ENCODE measurements at regions not wholly inside any gene's neighbourhood (a gene's known extent, or its start where the extent isn't known, plus 50 kb on each side); places are given as distances from the start of the nearest gene placed in this dataset.

DNA sequence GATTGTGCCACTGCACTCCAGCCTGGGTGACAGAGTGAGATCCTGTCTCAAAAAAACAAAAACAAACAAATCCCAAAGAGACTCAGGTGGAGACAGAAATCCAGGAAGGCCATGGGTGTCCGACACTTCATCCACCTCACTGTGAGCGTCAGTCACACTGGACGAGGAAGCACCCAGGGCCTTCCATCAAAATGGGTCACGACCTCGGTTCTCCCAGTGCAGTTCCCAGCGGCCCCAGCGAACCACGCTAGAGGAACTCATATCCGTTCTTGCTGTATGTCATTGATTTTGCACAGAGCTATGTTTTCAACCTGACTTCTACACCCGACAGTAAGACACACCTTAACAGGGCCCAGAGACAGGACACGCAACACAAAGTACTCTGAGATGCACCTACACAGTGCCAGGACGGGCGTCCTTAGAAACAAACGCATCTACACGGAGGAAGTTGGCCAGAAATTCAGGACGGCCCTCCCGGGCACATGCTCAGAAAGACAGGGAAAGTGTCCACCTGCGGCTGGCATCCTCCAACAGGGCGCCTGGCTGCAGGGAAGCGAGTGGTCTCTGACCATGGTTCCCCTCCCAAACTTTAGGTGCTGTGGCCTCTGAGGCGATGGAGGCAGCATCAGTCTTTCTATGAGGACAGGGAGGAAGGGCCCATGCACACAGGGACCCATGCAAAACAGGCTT is 410.5 kb downstream of the CTTN start:
- DNase-seq (ENCODE audit: low spot score in 2 of 2) (no peak), ATAC-seq (ENCODE audit: low read depth) (no peak)
- Mint-ChIP-seq H3K36me3 (no peaks in the 10 kb centered on the region), H3K9me3 (peaks cover 3% of the 10 kb centered on the region), H3K4me1 (no peaks in the 10 kb centered on the region), H3K4me3 (no peak overlapping the region), H3K27me3 (peaks cover 9% of the 10 kb centered on the region), H3K27ac (no peak overlapping the region)

GRCh38 chr11:70810133-70810532 is 411.8 kb downstream of the CTTN start:
- no peaks in the 10 kb centered on the region for H3K36me3 Mint-ChIP-seq
- H3K27me3 Mint-ChIP-seq: peaks cover 11% of the 10 kb centered on the region
- no peak overlapping the region for H3K4me3 Mint-ChIP-seq
- H3K9me3 Mint-ChIP-seq: peaks cover 3% of the 10 kb centered on the region
- H3K4me1 Mint-ChIP-seq: no peaks in the 10 kb centered on the region
- DNase-seq (ENCODE audit: low spot score in 2 of 2) (no peak), ATAC-seq (ENCODE audit: low read depth) (no peak)
- no peak overlapping the region for H3K27ac Mint-ChIP-seq

- H3K4me3 Mint-ChIP-seq: no peak overlapping the region
- no peak for DNase-seq (ENCODE audit: low spot score in 2 of 2)
- peaks cover 3% of the 10 kb centered on the region for H3K9me3 Mint-ChIP-seq
- H3K36me3 Mint-ChIP-seq: no peaks in the 10 kb centered on the region
- ATAC-seq (ENCODE audit: low read depth): no peak
- no peak overlapping the region for H3K27ac Mint-ChIP-seq
- H3K27me3 Mint-ChIP-seq: peaks cover 11% of the 10 kb centered on the region
- H3K4me1 Mint-ChIP-seq: no peaks in the 10 kb centered on the region
Measured at GRCh38 chr11:70810681-70811080, 412.4 kb downstream of the CTTN start.

- ATAC-seq (ENCODE audit: low read depth) (no peak), DNase-seq (ENCODE audit: low spot score in 2 of 2) (no peak)
- H3K9me3 Mint-ChIP-seq: peaks cover 3% of the 10 kb centered on the region
- no peaks in the 10 kb centered on the region for H3K36me3 Mint-ChIP-seq
- peaks cover 8% of the 10 kb centered on the region for H3K27me3 Mint-ChIP-seq
- H3K4me3 Mint-ChIP-seq: no peak overlapping the region
- H3K4me1 Mint-ChIP-seq: peaks cover 3% of the 10 kb centered on the region
- H3K27ac Mint-ChIP-seq: no peak overlapping the region
Measured at GRCh38 chr11:70811483-70811882, 413.2 kb downstream of the CTTN start.

GRCh38 chr11:70811915-70812314 is 413.6 kb downstream of the CTTN start:
- Mint-ChIP-seq H3K27ac (no peak overlapping the region), H3K9me3 (peaks cover 3% of the 10 kb centered on the region), H3K4me3 (no peak overlapping the region), H3K27me3 (peaks cover 8% of the 10 kb centered on the region), H3K36me3 (no peaks in the 10 kb centered on the region), H3K4me1 (peaks cover 3% of the 10 kb centered on the region)
- no peak for DNase-seq (ENCODE audit: low spot score in 2 of 2)
- ATAC-seq (ENCODE audit: low read depth): no peak

GRCh38 chr11:70812472-70812871 is 414.1 kb downstream of the CTTN start:
- Mint-ChIP-seq H3K27me3 (peaks cover 11% of the 10 kb centered on the region), H3K4me1 (peaks cover 3% of the 10 kb centered on the region), H3K27ac (no peak overlapping the region), H3K36me3 (no peaks in the 10 kb centered on the region), H3K4me3 (no peak overlapping the region), H3K9me3 (peaks cover 3% of the 10 kb centered on the region)
- no peak for DNase-seq (ENCODE audit: low spot score in 2 of 2)
- no peak for ATAC-seq (ENCODE audit: low read depth)

DNA sequence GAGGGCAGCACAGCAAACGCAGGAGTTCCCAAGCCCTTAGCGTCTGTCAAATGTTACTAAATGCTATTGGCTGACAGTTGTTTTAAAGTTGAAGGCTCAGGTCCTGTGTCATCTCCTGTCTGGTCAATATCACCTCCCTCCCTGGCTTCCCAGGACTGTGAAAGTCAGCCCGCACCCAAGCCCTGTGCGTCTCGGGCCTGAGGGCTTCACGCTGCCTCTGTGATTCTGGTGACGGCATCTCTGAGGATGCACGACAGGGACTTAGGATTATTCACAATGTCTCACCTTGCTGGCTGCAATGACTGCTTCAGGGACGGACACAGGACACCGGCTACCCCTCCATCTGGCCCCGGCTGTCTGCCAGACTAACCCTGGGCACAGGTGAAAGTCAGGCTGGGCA is 415.3 kb downstream of the CTTN start:
- no peak for DNase-seq (ENCODE audit: low spot score in 2 of 2)
- no peak overlapping the region for H3K27ac Mint-ChIP-seq
- peaks cover 3% of the 10 kb centered on the region for H3K9me3 Mint-ChIP-seq
- no peak for ATAC-seq (ENCODE audit: low read depth)
- H3K4me1 Mint-ChIP-seq: peaks cover 3% of the 10 kb centered on the region
- no peak overlapping the region for H3K4me3 Mint-ChIP-seq
- peaks cover 13% of the 10 kb centered on the region for H3K27me3 Mint-ChIP-seq
- H3K36me3 Mint-ChIP-seq: no peaks in the 10 kb centered on the region

DNA sequence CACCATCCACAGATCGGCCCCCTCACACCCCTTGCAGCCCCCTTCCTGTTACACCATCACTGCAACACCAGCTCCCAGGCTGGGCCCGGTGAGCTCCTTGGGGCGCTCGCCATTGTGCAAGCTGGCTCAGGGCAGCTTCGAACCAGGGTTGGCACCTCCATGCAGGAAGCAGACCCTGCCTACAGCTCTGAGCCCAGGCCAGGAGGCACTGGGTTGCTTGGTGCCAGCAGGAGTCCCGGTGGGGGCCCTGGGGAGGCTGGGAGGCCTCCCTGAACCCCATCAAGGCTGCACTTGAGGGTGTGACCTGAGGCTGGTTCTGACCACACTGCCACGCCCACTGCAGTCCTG is 417.1 kb downstream of the CTTN start:
- Mint-ChIP-seq H3K4me3 (no peak overlapping the region), H3K36me3 (no peaks in the 10 kb centered on the region), H3K4me1 (peaks cover 3% of the 10 kb centered on the region), H3K27ac (no peak overlapping the region), H3K9me3 (peaks cover 3% of the 10 kb centered on the region), H3K27me3 (peaks cover 13% of the 10 kb centered on the region)
- no peak for DNase-seq (ENCODE audit: low spot score in 2 of 2)
- ATAC-seq (ENCODE audit: low read depth): no peak

DNA sequence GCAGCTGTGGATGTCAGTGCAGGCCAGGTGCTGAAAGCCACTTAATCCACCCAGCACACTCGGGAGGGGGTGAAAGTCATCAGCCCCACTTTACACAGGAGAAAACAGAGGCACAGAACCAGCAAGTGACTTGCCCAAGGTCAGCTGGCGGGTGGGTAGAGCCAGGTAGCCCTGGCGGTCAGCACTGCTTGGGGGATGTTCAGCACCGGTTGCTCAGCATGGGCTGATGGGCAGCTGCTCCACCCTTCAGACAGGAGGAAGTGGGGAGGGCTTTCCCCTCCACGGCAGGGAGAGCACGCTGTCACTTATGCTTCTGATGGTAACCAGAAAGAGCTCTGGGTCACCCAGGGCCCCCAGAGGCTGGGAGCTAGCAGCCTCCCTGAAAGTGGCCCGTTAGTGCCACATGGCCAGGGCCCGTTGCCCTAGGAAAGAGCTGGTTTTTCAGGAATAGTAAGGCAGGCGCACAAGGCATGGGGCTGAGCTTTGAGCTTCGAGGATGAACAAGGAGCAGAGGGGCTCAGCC is 417.9 kb downstream of the CTTN start:
- Mint-ChIP-seq H3K9me3 (peaks cover 3% of the 10 kb centered on the region), H3K4me1 (peaks cover 3% of the 10 kb centered on the region), H3K4me3 (no peak overlapping the region)

GRCh38 chr11:70818351-70818750 is 420.0 kb downstream of the CTTN start:
- H3K27ac Mint-ChIP-seq: no peak overlapping the region
- H3K9me3 Mint-ChIP-seq: peaks cover 5% of the 10 kb centered on the region
- H3K4me1 Mint-ChIP-seq: peaks cover 3% of the 10 kb centered on the region
- peaks cover 2% of the 10 kb centered on the region for H3K36me3 Mint-ChIP-seq
- DNase-seq (ENCODE audit: low spot score in 2 of 2) (no peak), ATAC-seq (ENCODE audit: low read depth) (no peak)
- peaks cover 12% of the 10 kb centered on the region for H3K27me3 Mint-ChIP-seq
- no peak overlapping the region for H3K4me3 Mint-ChIP-seq

More for the DNA sequence above, 417.9 kb downstream of the CTTN start:
- no peak overlapping the region for H3K27ac Mint-ChIP-seq
- peaks cover 13% of the 10 kb centered on the region for H3K27me3 Mint-ChIP-seq
- ATAC-seq (ENCODE audit: low read depth): no peak
- no peaks in the 10 kb centered on the region for H3K36me3 Mint-ChIP-seq
- no peak for DNase-seq (ENCODE audit: low spot score in 2 of 2)

DNA sequence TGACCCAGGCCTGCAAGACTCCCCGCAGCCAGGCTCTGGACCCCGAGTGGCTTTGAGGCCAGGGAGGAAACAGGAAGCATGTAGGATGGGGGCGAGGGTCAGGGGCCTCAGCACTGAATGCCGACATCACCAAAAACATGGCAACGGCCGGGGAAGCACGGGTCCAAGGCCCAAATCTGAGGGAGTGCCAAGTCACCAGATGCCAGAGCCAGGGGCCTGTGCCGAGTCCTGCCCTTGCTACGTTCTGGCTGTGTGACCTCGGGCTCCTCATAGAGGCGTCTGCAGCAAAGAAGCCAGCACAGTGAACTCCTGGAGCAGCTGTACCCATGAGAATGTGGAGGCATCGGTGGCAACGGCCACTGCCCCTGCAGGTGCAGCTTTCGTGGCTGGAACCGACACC is 420.7 kb downstream of the CTTN start:
- Mint-ChIP-seq H3K4me1 (peaks cover 3% of the 10 kb centered on the region), H3K27me3 (peaks cover 17% of the 10 kb centered on the region), H3K27ac (no peak overlapping the region), H3K9me3 (peaks cover 5% of the 10 kb centered on the region), H3K4me3 (no peak overlapping the region), H3K36me3 (peaks cover 2% of the 10 kb centered on the region)
- no peak for DNase-seq (ENCODE audit: low spot score in 2 of 2)
- no peak for ATAC-seq (ENCODE audit: low read depth)

- Mint-ChIP-seq H3K27ac (no peak overlapping the region), H3K4me1 (peaks cover 3% of the 10 kb centered on the region), H3K27me3 (peaks cover 16% of the 10 kb centered on the region), H3K4me3 (no peak overlapping the region), H3K36me3 (peaks cover 2% of the 10 kb centered on the region), H3K9me3 (peaks cover 5% of the 10 kb centered on the region)
- ATAC-seq (ENCODE audit: low read depth) (no peak), DNase-seq (ENCODE audit: low spot score in 2 of 2) (no peak)
Measured at GRCh38 chr11:70820311-70820710, 422.0 kb downstream of the CTTN start.

- peaks cover 16% of the 10 kb centered on the region for H3K27me3 Mint-ChIP-seq
- H3K4me3 Mint-ChIP-seq: no peak overlapping the region
- no peak for ATAC-seq (ENCODE audit: low read depth)
- H3K4me1 Mint-ChIP-seq: peaks cover 3% of the 10 kb centered on the region
- H3K9me3 Mint-ChIP-seq: peaks cover 5% of the 10 kb centered on the region
- peaks cover 2% of the 10 kb centered on the region for H3K36me3 Mint-ChIP-seq
- DNase-seq (ENCODE audit: low spot score in 2 of 2): no peak
- H3K27ac Mint-ChIP-seq: no peak overlapping the region
Measured at GRCh38 chr11:70820712-70821111, 422.4 kb downstream of the CTTN start.

- H3K4me1 Mint-ChIP-seq: no peaks in the 10 kb centered on the region
- H3K27ac Mint-ChIP-seq: no peak overlapping the region
- H3K9me3 Mint-ChIP-seq: peaks cover 5% of the 10 kb centered on the region
- H3K4me3 Mint-ChIP-seq: no peak overlapping the region
- peaks cover 17% of the 10 kb centered on the region for H3K27me3 Mint-ChIP-seq
- ATAC-seq (ENCODE audit: low read depth) (no peak), DNase-seq (ENCODE audit: low spot score in 2 of 2) (no peak)
- H3K36me3 Mint-ChIP-seq: peaks cover 2% of the 10 kb centered on the region
Measured at GRCh38 chr11:70823771-70824170, 425.4 kb downstream of the CTTN start.

DNA sequence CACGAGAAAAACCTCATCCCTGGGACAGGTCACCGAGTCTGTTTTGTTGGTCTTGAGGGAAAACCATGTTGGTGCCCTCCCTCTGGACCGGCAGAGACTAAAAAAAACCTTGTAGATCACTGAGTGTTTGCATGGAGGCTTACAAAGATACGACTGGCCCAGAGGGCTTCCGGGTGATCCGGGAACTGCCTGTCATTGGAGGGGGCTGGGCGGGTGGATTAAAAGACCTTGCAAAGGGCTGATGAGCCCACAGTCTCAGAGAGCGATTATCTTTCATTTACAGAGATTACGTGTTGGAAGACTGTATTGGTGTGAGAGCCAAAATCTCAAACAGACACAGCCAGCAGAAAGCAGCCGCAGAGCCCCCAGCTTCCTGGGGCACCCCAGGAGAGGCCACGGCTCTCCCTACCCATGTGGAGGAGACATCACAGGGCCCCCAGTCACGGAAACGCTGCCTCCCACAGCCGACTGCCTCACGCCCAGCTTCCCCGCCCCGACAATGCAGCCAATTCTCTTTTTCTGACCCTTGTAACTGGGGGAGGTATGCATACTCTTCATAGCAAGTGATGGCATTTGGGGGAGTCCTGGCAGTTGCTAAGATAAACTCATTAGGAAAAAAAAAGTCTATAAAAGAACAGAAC is 426.4 kb downstream of the CTTN start:
- Mint-ChIP-seq H3K4me3 (no peak overlapping the region), H3K27ac (no peak overlapping the region), H3K27me3 (peaks cover 17% of the 10 kb centered on the region)

More for the DNA sequence above, 426.4 kb downstream of the CTTN start:
- DNase-seq (ENCODE audit: low spot score in 2 of 2) (no peak), ATAC-seq (ENCODE audit: low read depth) (no peak)
- Mint-ChIP-seq H3K4me1 (no peaks in the 10 kb centered on the region), H3K9me3 (peaks cover 5% of the 10 kb centered on the region), H3K36me3 (peaks cover 2% of the 10 kb centered on the region)
